ENCODE measurements at regions not wholly inside any gene's neighbourhood (a gene's known extent, or its start where the extent isn't known, plus 50 kb on each side); places are given as distances from the start of the nearest gene placed in this dataset.

- TF ChIP-seq ISX (CRISPR knock-in tag; conservative IDR thresholded peaks at IDR 0.05) = no peak
Observed at GRCh38 chr15:39301589-39301999, 279.3 kb upstream of the THBS1 start (continued).

DNA sequence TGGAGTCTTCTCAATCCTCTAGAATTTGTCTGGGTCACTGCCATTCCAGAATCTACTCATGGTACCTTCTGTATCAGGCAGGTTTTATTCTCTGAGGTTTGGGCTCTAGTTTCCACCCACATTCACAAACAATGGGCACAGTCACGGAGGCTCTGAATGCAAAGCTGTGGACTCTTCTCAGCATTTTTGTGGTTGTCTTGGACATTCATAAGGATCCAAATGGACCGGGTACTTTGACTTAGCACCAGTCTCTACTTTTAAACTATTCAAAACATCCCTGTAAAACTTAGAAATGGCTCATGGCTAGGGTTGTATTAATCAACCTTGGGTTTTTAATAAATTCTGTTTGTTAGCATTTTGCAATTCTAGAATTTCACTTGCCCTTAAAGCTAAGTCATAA, 277.9 kb upstream of the THBS1 start:
- H3K27ac ChIP-seq (ENCODE audit: extremely low read length, insufficient read depth, low read length) = no peak overlapping the region
- no peaks in the 10 kb centered on the region for H4K20me1 ChIP-seq (ENCODE audit: insufficient read depth, low read length)
- no peaks in the 10 kb centered on the region for H3K79me2 ChIP-seq (ENCODE audit: insufficient read depth, low read length)
- H3K27me3 ChIP-seq (ENCODE audit: control insufficient read depth in 1 of 2, insufficient read depth in 2 of 2, low read length in 2 of 2) = no peaks in the 10 kb centered on the region
- no peak overlapping the region for H3K4me2 ChIP-seq (ENCODE audit: low read depth, low read length)
- no peak overlapping the region for H3K9ac ChIP-seq (ENCODE audit: insufficient read depth, low read depth, low read length)
- no peak for FAIRE-seq
- TF ChIP-seq ZNF598 (CRISPR knock-in tag; IDR thresholded peaks at IDR 0.05; ENCODE audit: borderline replicate concordance) (no peak), ZNF567 (CRISPR knock-in tag; IDR thresholded peaks at IDR 0.05; ENCODE audit: borderline replicate concordance) (no peak), ZNF143 (CRISPR knock-in tag; IDR thresholded peaks at IDR 0.05) (no peak), CBX1 (IDR thresholded peaks at IDR 0.05; ENCODE audit: low read depth) (no peak), ATM (IDR thresholded peaks at IDR 0.05; ENCODE audit: borderline replicate concordance) (no peak), RFXAP (CRISPR knock-in tag; IDR thresholded peaks at IDR 0.05; ENCODE audit: borderline replicate concordance) (no peak), ZBTB46 (CRISPR knock-in tag; IDR thresholded peaks at IDR 0.05; ENCODE audit: borderline replicate concordance) (no peak), TCF7L2 (IDR thresholded peaks at IDR 0.05; ENCODE audit: low read depth, low read length) (no peak), CCDC6 (CRISPR knock-in tag; IDR thresholded peaks at IDR 0.05) (no peak), CHCHD3 (CRISPR knock-in tag; IDR thresholded peaks at IDR 0.05) (no peak), GZF1 (CRISPR knock-in tag; IDR thresholded peaks at IDR 0.05) (no peak), HOXA3 (CRISPR knock-in tag; IDR thresholded peaks at IDR 0.05) (no peak), MEF2D (CRISPR knock-in tag; IDR thresholded peaks at IDR 0.05) (no peak), ZNF329 (CRISPR knock-in tag; IDR thresholded peaks at IDR 0.05; ENCODE audit: low read depth) (no peak), MTA3 (CRISPR knock-in tag; IDR thresholded peaks at IDR 0.05) (no peak), HMG20A (CRISPR knock-in tag; IDR thresholded peaks at IDR 0.05; ENCODE audit: borderline replicate concordance) (no peak), MAFK (conservative IDR thresholded peaks at IDR 0.05 in 1 of 2, IDR thresholded peaks at IDR 0.05 in 1 of 2; ENCODE audit: low read length in 2 of 2) (no peak), ZBTB49 (CRISPR knock-in tag; IDR thresholded peaks at IDR 0.05; ENCODE audit: borderline replicate concordance) (no peak)
- intact Hi-C loops (cut with micrococcal nuclease; ENCODE audit: unreplicated experiment) (no loop called here), in situ Hi-C loops (cut with HindIII; ENCODE audit: extremely low pct_ligation_motif_present, low pct_unique_long_range_greater_than_20kb) (no loop called here)
- ChIA-PET POLR2A (no interaction called here), CTCF (ENCODE audit: low intra/inter-chr PET ratio, low total read pairs) (no interaction called here)
- no peaks in the 10 kb centered on the region for H3K36me3 ChIP-seq (replicated peaks in 1 of 2; ENCODE audit: control insufficient read depth in 1 of 2, insufficient read depth in 2 of 2, low read length in 2 of 2)
- no peak overlapping the region for H2AFZ ChIP-seq (ENCODE audit: low read length)
- no peak overlapping the region for H3K4me3 ChIP-seq (replicated peaks in 1 of 3; ENCODE audit: insufficient read depth in 1 of 3, low read depth in 2 of 3, low read length in 3 of 3)
- no peak for DNase-seq (ENCODE audit: low spot score)
- 78% methylated on average over 2 of the region's 2 CpGs for WGBS (ENCODE audit: low lambda C conversion rate)
- no TSS peak for BruUV-seq (replicated peaks)
- no peak for ATAC-seq
- H3K9me3 ChIP-seq (ENCODE audit: low read length) = 0 out of 2 replicates have a peak, but pooled peaks cover 9% of the 10 kb centered on the region
- peaks cover 10% of the 10 kb centered on the region for H3K4me1 ChIP-seq (ENCODE audit: insufficient read depth, low read length)
